ENCODE measurements at regions not wholly inside any gene's neighbourhood (a gene's known extent, or its start where the extent isn't known, plus 50 kb on each side); places are given as distances from the start of the nearest gene placed in this dataset.
"Not testable (repeated sequence)": the region's sequence is repeated elsewhere in the genome, so short reads cannot be mapped to it uniquely, and the experiment has no call there.

DNA sequence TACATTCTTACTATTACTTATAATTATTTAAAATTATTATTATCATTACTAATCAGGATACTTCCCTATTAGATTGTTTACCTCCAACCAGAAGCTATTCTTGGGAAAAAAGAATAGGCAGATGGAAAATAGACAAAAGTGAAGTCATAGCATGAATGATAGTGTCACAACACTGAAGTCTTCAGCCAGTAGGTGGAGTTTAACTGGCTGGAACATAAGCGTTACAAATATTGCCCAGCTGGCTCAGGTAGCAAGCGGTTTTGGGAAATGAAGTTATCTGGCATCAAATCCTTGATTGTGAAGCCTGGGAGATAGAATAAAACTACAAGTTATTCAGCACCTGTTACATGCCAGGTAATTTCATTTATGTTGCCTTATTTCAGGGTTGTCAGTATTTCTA is 762.9 kb downstream of the C12orf50 start:
- DNase-seq (ENCODE audit: low read depth) = peak; percentile 10

DNA sequence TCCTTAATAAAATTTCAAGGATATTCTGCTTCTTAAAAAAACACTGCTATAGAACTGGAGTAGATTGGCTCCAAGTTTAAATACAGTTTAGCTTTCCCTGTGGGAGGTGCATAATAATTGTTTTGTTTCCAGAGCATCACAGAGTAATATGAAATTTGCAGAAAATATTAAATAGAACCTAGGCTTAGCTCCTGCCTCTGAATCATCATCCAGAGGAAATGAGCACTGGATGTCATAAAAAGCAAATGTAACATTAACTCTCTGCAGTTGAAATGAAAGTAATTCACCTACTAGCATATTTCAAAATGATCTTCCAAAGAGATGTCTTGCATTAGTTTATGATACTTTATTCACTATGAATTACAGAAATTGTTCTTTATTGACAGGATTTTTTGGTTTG is 769.8 kb downstream of the C12orf50 start:
- DNase-seq (ENCODE audit: low read depth) = no peak

DNA sequence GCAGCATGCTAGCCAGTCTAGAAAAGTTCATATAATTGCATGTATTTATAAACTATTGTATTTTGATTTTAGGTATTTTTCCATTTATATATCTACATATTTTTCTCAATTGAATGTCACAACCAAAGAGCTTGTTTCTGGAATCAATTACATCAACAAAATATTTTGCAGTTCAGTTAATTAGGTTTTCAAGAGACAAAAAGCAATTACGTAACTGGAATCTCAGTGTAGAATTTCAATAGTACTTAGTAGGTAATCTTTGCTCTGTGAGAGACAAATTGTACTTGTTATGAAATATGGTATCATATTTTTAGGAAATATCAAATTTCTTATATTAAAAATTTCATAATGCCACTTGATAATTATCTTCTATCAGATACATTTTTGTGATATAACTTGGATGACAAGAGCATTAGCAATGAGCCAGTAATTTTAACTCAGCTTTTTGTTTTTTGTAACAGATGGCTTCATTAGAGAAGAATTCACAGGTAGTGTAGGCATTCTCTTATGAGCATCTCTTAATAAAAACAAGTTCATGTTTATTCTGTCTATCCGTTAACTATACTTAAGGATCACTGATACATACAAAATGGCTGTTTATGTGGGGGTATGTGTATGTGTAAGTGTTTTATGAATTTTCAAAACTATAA is 774.7 kb downstream of the C12orf50 start:
- DNase-seq (ENCODE audit: low read depth) = no peak

DNA sequence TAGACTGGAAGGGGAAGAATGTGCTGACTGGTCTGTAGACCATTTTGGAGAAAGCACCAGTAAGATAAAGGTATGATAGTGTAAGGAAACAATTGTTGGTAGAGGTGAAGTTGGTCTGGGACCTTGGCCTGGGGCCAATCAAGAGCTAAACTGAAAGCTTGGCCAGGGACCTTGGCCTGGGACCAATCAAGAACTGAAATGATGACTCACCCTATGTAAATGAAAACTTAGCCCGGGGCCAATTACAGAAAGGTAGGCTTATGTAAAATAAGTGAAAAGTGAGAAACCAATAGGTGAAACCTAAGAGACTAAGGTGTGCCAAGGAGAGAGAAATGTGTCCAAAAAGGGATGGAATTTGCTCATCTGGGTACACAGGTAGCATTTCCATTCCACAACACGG is 776.0 kb downstream of the C12orf50 start:
- DNase-seq (ENCODE audit: low read depth) = peak; percentile 76

DNA sequence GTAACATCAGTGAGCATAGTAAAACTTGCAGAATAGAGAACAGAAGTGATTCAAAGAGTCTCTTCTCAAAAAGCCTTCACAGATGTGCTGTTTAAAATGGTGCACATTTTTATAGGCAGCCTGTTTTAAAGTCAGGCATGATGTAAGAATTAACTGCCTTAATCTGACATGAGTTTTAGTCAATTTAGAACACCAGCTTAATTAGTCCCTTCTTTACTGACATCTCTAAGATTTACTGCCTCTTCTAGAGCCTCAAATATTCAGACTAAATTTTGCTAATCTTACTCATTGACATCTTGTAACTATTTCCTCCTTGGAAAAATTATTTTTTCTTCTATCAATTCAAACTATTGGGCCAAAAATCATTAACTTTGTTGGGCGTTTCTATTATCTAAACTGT is 782.5 kb downstream of the C12orf50 start:
- DNase-seq (ENCODE audit: low read depth) = no peak

DNA sequence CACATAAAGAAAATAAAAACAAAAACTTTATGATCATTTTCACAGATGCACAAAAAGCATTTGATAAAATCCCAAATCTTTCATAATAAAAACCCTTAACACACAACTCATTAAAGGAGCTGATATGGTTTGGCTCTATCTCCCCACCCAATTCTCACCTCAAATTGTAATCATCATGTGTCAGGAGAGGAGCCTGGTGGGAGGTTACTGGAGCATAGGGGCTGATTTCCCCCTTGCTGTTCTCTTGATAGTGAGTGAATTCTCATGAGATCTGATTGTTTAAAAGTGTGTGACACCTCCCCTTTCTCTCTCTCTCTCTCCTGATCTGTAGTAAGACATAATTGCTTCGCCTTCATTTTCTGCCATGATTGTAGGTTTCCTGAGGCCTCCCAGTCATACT is 790.7 kb downstream of the C12orf50 start:
- no peak for DNase-seq (ENCODE audit: low read depth)

DNA sequence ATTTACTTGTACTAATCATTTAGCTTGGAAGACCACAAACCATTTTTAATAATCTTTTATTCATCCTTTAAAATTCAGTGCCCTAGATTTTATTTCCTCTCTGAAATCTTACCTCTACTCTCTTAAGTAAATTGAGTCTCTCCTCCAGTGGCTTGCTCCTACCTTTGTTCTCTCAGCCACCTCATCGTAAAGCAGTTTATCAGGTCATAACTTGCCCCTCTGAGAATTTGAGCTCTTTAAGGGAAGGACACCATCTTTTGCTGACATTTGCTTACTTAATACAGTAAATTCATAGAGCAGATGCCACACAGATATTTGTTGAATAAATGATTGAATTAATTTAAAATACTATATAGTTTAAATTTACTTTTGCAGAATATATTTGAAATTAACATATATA is 794.3 kb downstream of the C12orf50 start:
- no peak for DNase-seq (ENCODE audit: low read depth)

DNA sequence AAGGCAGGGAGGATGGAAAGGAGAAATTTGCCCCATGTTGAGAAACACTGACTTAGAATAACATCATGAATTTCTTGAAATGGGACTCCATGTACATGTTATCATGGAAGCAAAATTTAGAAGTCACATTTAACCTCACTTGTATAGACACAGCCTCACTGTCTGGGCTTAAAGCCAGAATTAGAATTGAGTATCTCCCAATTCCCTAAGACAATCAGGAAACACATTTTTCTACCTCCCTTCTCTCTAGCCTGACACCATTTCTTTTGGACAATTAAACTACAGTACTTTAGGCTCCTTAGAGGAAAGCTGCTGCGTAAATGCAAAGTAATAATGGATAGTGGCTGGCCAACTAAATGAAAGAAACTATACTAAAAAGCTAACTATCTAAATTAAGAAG is 795.5 kb downstream of the C12orf50 start:
- DNase-seq (ENCODE audit: low read depth) = no peak

DNA sequence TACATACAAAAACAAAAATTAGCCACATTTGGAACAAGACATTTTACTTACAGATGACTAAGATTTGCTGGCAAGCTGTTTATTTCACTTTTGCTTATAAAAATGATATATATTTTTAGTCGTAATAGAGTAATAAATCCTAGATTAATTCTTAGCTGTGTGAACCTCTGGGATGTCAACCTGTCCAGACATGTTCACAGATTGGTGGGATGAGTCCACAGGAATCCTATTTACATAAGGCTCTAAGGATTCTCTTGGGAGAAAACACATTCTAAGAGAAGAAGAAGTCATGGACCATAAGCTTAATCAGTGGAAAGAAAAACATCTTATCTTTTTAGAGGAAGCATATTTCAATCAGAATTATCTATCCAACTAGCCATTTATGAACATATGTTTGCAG is 797.4 kb downstream of the C12orf50 start:
- DNase-seq (ENCODE audit: low read depth) = no peak

DNA sequence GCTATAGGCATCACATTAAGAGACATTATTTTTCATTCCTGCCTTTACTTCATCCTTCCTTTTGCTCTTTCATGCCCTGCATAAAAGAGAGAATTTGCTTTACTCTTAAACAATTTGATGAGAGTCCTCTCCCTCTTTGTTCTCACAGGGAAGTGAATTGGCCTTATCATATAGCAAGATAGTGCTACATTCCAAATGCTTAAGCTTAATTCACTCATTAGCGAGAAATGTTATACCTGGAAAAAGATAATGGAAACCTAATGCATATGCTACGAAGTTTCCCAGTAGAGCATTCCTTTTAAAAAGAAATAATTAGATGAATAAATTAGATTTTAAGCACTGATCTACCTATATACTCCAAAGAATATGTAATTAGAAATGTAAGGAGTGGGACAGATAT is 798.8 kb downstream of the C12orf50 start:
- DNase-seq (ENCODE audit: low read depth) = no peak

DNA sequence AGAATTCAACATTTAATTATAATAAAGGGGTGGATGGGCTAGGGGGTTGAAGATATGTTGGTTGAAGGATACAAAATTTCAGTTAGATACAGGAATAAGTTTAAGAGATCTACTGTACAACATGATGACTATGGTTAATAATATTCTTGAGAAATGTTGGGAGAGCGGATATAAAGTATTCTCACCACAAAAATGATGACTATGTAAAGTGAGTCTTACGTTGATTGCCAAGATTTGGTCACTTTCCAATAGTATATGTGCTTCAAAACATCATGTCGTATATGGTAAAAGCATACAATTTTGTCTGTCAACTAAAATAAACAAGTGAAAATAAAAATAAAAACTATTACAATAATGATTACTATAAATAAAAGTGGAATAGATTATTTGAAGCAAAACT is 802.0 kb downstream of the C12orf50 start:
- DNase-seq (ENCODE audit: low read depth) = peak; percentile 11

DNA sequence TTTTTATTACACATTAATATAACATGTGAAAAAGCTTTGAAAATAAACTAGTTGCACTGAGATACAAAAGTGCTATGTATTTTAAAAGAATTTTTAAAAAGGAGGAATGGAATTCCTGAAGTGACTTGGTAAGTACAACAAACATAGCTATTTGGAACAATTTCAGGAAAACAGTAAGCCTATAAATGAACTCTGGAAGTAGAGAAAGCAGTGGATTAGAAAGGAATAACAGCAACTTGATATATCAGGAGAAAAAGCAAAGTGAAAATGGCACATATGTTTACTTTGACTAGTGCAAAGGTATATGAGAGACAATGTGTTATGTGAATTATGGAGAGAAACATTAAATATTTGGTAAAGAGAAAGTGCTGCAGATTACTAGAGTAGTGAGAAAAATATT is 811.7 kb downstream of the C12orf50 start:
- peak; percentile 8 for DNase-seq (ENCODE audit: low read depth)

DNA sequence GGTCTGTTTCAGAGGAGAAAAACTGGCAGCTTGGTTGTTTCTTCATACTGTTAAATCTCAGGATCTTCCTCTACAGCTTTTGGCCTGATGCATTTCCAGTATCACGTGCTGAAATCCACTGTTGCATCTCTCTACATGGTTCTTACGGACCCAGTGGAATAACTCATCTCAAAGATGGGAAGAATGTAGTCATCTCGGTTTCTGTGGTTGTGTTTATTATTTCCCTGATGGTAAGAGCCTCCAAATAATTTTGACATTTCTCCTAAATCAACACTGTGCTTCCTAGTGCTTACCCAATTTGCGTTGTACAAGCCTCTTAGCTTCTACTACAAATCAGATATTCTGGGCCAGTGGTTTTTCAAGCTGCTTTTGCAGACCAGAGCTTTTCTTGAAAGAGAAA is 812.8 kb downstream of the C12orf50 start:
- peak; percentile 36 for DNase-seq (ENCODE audit: low read depth)

DNA sequence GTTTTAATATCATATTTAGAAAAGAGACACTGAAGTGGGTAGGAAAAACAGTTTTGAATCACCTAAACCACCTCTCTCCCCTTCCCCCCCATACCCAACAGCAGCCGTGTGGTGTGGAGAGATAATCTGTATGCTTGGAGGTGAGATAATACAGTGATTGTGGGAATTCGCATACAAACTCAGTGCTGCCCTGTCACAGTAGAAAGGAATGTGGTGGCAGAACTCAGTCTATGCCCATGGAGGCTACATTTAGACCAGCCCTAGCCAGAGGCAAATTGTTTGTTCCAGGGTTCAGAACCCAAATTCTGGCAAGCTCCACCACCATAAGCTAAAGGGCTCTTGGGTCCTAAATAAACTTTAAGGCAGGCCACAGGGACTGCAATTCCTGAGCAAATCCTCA is 827.0 kb downstream of the C12orf50 start:
- no peak for DNase-seq (ENCODE audit: low read depth)

DNA sequence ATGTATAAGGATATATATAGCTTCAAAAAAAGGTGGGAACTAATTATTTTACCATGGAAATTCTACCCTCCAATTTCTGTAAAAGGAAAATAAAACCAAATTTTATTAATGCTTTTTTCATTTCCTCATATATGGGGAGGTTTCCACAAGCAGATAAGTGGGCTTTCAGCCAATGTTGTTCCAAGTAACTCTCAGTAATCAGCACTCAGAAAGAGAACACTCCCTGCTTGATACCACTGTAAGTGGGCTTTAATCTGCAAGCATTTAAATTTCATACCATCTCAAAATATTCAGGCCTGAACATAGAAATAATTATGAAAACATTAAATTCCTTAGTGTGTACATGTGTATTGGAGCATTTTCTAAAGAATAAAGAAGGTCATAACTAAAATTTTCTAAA is 827.6 kb downstream of the C12orf50 start:
- DNase-seq (ENCODE audit: low read depth) = no peak

DNA sequence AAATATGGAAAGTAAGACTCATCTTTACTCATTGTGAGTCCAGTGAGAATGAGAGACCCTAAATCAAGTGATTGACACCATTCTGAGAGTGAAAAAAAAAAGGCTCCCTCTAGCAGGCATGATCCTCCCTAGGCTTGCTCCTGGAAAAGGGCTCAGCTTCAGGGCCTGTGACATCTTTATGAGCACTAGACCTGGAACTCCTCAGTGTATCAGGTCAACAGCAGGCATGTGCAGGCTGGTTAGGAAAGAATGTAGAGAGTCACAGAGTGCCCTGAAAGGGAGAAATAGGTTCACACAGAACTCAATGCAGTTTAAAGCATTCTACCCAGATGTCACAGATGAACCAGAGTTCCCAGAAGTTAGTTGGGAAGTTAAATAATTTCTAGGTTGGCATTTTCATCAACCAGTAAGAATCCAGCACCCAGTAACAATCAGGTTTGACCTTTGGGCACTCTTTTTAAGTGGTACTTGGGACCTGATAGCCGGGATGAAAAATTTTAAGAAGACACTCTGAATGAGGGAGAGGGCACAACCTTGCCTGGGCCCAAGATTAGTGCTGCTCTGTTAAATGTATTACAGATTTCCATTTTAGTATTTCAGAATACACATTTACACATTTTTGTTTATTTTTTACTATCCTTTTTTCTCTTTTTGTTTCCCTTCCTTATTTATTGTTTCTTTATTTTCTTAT is 828.8 kb downstream of the C12orf50 start:
- DNase-seq (ENCODE audit: low read depth) = no peak

DNA sequence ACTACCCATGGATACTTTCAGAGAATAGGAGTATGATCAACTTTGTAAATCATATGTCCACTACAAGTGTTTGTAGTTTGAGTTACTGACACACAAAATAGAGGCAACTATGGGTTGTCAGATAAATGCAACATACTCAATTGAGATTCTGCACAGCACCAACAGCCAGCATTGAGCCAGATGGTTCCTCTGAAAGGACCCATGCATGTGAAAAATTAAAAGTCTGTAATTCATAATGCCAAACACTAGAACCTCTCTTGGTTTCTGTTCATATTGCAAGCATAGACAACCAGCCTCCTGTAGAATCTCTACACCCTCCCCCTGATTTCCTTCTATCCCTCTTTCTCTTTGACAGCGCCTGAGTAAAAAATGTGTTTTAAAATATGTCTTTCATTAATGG is 831.0 kb downstream of the C12orf50 start:
- DNase-seq (ENCODE audit: low read depth) = no peak

DNA sequence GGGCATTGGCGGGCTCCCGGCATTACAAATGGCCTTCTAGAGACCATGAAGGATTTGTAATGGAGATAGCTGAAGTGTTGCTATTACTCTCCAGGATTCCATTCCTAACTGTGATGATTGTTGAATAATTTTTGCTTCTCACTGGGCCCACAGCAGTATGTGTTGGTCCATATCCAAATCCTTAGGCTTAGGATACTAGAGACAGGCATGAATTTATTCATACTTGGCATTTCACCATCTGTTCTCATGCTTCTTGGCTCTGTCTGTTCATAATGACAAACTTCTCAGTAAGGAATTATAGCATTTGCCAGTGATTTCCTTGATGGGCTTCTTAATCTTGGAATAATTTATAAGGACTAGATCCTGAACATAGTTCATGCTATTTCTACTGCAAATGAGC is 832.9 kb downstream of the C12orf50 start:
- no peak for DNase-seq (ENCODE audit: low read depth)

DNA sequence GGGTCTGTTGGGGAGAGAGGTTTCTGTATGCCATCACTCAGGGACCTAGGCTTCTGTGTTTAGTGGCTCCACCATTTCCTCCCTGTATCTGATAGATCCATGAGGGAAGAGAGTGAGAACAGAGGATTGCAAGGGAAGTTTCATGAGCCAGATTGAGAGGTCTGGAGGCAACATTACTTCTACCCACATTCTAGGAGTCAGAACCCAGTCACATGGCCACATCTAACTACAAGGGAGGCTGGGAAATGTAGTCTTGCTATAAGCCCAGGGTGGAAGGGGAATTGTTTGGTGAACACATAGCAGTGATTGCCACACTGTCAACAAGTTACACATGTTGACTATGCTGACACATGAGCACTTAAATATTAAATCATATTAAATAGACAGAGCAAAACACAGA is 834.8 kb downstream of the C12orf50 start:
- not testable (repeated sequence) for DNase-seq (ENCODE audit: low read depth)

DNA sequence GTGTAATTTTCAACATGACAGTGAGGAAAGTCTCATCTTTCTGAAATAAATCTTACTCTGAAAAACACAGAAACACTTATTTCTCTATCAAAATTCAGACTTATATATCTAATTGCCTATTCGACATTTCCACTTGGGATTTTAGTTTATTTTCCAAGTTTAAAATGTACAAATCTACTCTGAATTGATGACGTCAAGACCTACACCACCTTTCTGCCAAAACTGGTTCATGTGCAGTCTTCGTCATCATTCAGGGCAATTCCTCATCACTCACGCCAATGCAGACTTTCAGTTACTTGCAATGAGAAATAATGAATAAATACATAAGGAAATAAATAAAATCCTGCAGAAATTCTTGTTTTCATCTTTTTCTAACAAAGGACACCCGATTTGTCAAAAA is 843.8 kb downstream of the C12orf50 start:
- DNase-seq (ENCODE audit: low read depth) = no peak

DNA sequence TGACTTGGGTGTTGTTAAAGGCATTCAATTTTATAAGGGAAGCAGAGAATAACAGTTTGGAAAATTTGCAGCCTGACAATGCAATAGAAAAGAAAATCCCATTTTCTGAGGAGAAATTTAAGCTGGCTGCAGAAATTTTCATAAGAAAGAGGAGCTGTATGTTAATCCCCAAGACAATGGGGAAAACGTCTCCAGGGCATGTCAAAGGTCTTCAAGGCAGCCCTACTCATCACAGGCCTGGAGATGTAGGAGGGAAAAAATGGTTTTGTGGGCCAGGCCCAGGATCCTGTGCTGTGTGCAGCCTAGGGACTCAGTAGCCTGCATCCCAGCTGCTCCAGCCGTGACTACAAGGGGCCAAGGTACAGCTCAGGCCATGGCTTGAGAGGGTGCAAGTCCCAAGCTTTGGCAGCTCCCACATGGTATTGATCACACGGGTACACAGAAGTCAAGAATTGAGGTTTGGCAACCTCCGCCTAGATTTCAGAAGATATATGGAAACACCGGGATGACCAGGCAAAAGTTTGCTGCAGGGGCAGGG is 846.4 kb downstream of the C12orf50 start:
- DNase-seq (ENCODE audit: low read depth) = no peak

DNA sequence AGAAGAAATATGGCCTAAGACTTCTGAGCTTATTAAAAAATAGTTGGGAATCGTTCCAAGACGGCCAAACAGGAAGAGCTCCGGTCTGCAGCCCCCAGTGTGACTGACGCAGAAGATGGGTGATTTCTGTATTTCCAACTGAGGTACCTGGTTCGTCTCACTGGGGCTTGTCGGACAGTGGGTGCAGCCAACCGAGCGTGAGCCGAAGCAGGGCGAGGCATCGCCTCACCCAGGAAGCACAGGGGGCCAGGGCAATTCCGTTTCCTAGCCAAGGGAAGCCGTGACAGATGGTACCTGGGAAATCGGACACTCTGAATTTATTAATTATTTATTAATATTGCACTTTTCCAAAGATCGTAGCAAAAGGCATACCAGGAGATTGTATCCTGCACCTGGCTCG is 857.8 kb downstream of the C12orf50 start:
- no peak for DNase-seq (ENCODE audit: low read depth)

DNA sequence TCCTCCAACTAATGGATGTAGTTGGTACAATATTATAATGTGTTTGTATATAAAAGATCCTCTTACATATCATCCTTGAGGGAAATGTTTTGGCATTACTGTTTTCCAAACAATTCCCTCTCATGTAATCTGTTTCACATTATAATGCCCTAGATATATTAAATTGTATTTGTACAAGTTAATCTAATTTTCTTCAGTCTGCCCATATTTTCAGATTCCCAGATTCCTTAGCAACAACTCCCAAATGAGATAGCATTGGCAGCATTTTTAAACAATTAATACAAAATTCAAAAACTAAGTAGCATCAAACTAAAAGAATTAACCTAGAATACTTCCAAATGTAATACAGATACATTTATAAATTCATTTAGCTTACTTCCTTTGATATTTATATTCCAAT is 860.2 kb downstream of the C12orf50 start:
- no peak for DNase-seq (ENCODE audit: low read depth)

All from M059J (cell line).